ENCODE measurements at regions not wholly inside any gene's neighbourhood (a gene's known extent, or its start where the extent isn't known, plus 50 kb on each side); places are given as distances from the start of the nearest gene placed in this dataset.

- TF ChIP-seq BCLAF1 (IDR thresholded peaks at IDR 0.05) (no peak), NFXL1 (IDR thresholded peaks at IDR 0.05; ENCODE audit: borderline replicate concordance) (no peak), SUPT20H (IDR thresholded peaks at IDR 0.05; ENCODE audit: borderline replicate concordance, control insufficient read depth, low read depth, low read length) (no peak), FOXK2 (IDR thresholded peaks at IDR 0.05) (no peak)
Observed at GRCh38 chr7:118575393-118575948, 351.0 kb downstream of the ANKRD7 start (continued).

DNA sequence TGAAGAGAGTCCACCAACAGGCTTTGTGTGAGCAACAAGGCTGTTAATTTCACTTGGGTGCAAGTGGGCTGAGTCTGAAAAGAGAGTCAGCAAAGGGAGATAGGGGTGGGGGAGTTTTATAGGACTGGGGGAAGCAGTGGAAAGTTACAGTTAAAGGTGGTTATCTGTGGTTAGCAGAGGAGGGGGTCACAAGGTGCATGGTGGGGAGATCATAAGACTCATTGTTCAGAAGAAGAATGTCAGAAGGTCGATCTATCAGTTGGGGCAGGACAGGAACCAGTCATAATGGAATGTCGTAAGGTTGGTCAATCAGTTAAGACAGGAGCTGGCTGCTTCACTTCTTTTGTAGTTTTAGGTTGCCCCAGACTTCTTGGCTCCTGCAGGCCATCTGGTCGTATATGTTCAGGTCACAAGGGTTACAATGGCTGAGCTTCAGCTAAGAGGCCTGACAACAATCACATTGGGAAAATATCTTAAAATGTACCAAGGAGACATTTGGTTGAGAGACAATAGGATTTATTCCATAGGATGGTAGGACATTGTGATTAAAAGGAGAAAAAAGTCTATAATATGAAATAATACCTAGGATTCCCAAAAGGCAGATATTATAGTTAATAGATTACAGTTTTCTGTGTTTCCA, 356.4 kb downstream of the ANKRD7 start:
- H3K27ac ChIP-seq (ENCODE audit: control insufficient read depth, insufficient read depth) = no peak overlapping the region
- H2AFZ ChIP-seq (ENCODE audit: control insufficient read depth, low read depth, low read length) = no peak overlapping the region
- no peak overlapping the region for H3K9ac ChIP-seq (ENCODE audit: control insufficient read depth, insufficient read depth, low read length)
- no peaks in the 10 kb centered on the region for H3K4me1 ChIP-seq (ENCODE audit: control insufficient read depth, insufficient read depth, low read length)
- no peaks in the 10 kb centered on the region for H3K79me2 ChIP-seq (ENCODE audit: control insufficient read depth, insufficient read depth, low read length)
- no peak for ATAC-seq
- RAD21 ChIA-PET (ENCODE audit: unreplicated experiment) = no interaction called here
- H4K20me1 ChIP-seq (ENCODE audit: control insufficient read depth, insufficient read depth) = no peaks in the 10 kb centered on the region
- no peaks in the 10 kb centered on the region for H3K27me3 ChIP-seq (replicated peaks in 1 of 2; ENCODE audit: control insufficient read depth in 2 of 2, insufficient read depth in 2 of 2, low read length in 1 of 2)
- DNase-seq (ENCODE audit: low read depth, low spot score) = no peak
- no peak for FAIRE-seq
- CTCF ChIA-PET = interaction anchor here (1.5 kb wide), 1 partner anchor 8 kb away, joined by 4 read pairs; no protein-coding TSS in a partner anchor
- H3K4me2 ChIP-seq (ENCODE audit: control insufficient read depth, insufficient read depth) = no peak overlapping the region
- 4% methylated on average over 3 of the region's 3 CpGs for WGBS (ENCODE audit: insufficient coverage, insufficient replicate concordance, low lambda C conversion rate, missing lambda C conversion rate)
- BruUV-seq (replicated peaks) = no TSS peak
- POLR2A ChIA-PET = no interaction called here
- SMC1A ChIA-PET (ENCODE audit: uncharacterized antibody, unreplicated experiment) = no interaction called here
- intact Hi-C loops (cut with micrococcal nuclease; ENCODE audit: unreplicated experiment) (no loop called here), in situ Hi-C loops (cut with MboI) (no loop called here)
- no peaks in the 10 kb centered on the region for H3K9me3 ChIP-seq (replicated peaks; ENCODE audit: control insufficient read depth, insufficient read depth, low read length)
- H3K36me3 ChIP-seq (ENCODE audit: control insufficient read depth in 2 of 2, insufficient read depth in 2 of 2, low read length in 1 of 2) = no peaks in the 10 kb centered on the region
- H3K4me3 ChIP-seq = no peak overlapping the region
- no peak for TF ChIP-seq DPF2 (IDR thresholded peaks at IDR 0.05)
- TF ChIP-seq RELB (IDR thresholded peaks at IDR 0.05; ENCODE audit: low read depth) = no peak
- no peak for TF ChIP-seq SPI1 (IDR thresholded peaks at IDR 0.05; ENCODE audit: borderline replicate concordance, insufficient read depth, low read depth, low read length)
- TF ChIP-seq, protein P1, sequence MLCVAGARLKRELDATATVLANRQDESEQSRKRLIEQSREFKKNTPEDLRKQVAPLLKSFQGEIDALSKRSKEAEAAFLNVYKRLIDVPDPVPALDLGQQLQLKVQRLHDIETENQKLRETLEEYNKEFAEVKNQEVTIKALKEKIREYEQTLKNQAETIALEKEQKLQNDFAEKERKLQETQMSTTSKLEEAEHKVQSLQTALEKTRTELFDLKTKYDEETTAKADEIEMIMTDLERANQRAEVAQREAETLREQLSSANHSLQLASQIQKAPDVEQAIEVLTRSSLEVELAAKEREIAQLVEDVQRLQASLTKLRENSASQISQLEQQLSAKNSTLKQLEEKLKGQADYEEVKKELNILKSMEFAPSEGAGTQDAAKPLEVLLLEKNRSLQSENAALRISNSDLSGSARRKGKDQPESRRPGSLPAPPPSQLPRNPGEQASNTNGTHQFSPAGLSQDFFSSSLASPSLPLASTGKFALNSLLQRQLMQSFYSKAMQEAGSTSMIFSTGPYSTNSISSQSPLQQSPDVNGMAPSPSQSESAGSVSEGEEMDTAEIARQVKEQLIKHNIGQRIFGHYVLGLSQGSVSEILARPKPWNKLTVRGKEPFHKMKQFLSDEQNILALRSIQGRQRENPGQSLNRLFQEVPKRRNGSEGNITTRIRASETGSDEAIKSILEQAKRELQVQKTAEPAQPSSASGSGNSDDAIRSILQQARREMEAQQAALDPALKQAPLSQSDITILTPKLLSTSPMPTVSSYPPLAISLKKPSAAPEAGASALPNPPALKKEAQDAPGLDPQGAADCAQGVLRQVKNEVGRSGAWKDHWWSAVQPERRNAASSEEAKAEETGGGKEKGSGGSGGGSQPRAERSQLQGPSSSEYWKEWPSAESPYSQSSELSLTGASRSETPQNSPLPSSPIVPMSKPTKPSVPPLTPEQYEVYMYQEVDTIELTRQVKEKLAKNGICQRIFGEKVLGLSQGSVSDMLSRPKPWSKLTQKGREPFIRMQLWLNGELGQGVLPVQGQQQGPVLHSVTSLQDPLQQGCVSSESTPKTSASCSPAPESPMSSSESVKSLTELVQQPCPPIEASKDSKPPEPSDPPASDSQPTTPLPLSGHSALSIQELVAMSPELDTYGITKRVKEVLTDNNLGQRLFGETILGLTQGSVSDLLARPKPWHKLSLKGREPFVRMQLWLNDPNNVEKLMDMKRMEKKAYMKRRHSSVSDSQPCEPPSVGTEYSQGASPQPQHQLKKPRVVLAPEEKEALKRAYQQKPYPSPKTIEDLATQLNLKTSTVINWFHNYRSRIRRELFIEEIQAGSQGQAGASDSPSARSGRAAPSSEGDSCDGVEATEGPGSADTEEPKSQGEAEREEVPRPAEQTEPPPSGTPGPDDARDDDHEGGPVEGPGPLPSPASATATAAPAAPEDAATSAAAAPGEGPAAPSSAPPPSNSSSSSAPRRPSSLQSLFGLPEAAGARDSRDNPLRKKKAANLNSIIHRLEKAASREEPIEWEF (IDR thresholded peaks at IDR 0.05; ENCODE audit: insufficient replicate concordance, low read depth, low read length) = no peak
- no peak for TF ChIP-seq ZNF622 (IDR thresholded peaks at IDR 0.05)
- TF ChIP-seq MYB (IDR thresholded peaks at IDR 0.05; ENCODE audit: borderline replicate concordance, low read depth, low read length) = no peak
- TF ChIP-seq CBX3 (IDR thresholded peaks at IDR 0.05; ENCODE audit: borderline replicate concordance, low read depth) = no peak
- no peak for TF ChIP-seq SREBF2 (IDR thresholded peaks at IDR 0.05; ENCODE audit: low read length)
